ENCODE measurements at regions not wholly inside any gene's neighbourhood (a gene's known extent, or its start where the extent isn't known, plus 50 kb on each side); places are given as distances from the start of the nearest gene placed in this dataset.
"Not testable (repeated sequence)": the region's sequence is repeated elsewhere in the genome, so short reads cannot be mapped to it uniquely, and the experiment has no call there.

DNA sequence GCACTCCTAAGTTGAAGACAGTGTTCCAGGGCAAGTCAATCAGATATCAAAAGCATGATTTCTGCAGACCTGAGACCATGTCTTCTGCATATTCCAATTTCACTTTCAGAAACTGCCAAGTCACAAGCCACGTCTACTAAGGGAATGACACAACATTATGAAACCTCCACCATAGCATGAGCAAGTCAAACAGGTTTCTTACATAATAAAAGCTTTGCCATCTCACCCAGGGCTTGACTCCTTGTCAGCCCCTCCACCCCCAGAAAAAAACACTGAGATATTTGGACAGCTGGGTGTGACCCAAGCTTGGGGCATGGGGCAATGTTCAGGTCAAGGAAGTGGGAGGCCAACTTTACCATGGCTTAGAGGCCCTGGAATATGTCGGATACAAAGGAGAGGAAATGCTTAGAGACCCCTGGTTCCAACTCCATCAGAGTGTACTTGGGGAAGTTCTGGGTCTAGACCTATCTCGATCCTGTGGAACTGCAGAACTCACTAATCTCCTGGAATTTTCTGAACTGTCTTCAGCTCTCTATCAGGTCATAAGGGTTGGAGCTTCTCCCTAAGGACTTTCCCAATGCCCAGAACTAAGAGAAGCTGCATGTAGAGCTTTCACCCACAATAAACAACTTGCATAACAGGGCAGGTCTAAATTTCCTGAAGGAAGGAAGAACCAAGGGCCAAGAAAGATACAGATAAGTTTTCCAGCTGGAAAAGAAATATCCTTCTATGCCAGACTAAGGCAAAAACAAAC, 80.6 kb upstream of the NAMPT start:
- DNase-seq (no peak), ATAC-seq (no peak)
- H3K27me3 Mint-ChIP-seq: peaks cover 8% of the 10 kb centered on the region
- no peak overlapping the region for H3K4me3 Mint-ChIP-seq
- H3K9me3 ChIP-seq (ENCODE audit: control insufficient read depth, low read length, poor library complexity, severe bottlenecking): no peaks in the 10 kb centered on the region
- H3K4me1 Mint-ChIP-seq: no peaks in the 10 kb centered on the region
- H3K27ac Mint-ChIP-seq: no peak overlapping the region
- H3K36me3 Mint-ChIP-seq (ENCODE audit: low read depth): no peaks in the 10 kb centered on the region

DNA sequence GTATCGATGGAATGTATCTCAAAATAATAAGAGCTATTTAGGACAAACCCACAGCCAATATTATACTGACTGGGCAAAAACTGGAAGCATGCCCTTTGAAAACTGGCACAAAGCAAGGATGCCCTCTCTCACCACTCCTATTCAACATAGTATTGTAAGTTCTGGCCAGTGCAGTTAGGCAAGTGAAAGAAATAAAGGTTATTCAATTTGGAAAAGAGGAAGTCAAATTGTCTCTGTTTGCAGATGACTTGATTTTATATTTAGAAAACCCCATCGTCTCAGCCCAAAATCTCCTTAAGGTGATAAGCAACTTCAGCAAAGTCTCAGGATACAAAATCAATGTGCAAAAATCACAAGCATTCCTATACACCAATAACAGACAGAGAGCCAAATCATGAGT, 77.7 kb upstream of the NAMPT start:
- DNase-seq; H3K27ac Mint-ChIP-seq; H3K4me3 Mint-ChIP-seq; H3K27me3 Mint-ChIP-seq; H3K4me1 Mint-ChIP-seq; H3K36me3 Mint-ChIP-seq (ENCODE audit: low read depth); H3K9me3 ChIP-seq (ENCODE audit: control insufficient read depth, low read length, poor library complexity, severe bottlenecking); ATAC-seq: not testable (repeated sequence)

- H3K4me1 Mint-ChIP-seq: no peaks in the 10 kb centered on the region
- ATAC-seq (no peak), DNase-seq (no peak)
- H3K27me3 Mint-ChIP-seq: peaks cover 13% of the 10 kb centered on the region
- no peak overlapping the region for H3K4me3 Mint-ChIP-seq
- H3K27ac Mint-ChIP-seq: no peak overlapping the region
- no peaks in the 10 kb centered on the region for H3K9me3 ChIP-seq (ENCODE audit: control insufficient read depth, low read length, poor library complexity, severe bottlenecking)
- no peaks in the 10 kb centered on the region for H3K36me3 Mint-ChIP-seq (ENCODE audit: low read depth)
Observed at GRCh38 chr7:106358103-106358663, 73.4 kb upstream of the NAMPT start.

DNA sequence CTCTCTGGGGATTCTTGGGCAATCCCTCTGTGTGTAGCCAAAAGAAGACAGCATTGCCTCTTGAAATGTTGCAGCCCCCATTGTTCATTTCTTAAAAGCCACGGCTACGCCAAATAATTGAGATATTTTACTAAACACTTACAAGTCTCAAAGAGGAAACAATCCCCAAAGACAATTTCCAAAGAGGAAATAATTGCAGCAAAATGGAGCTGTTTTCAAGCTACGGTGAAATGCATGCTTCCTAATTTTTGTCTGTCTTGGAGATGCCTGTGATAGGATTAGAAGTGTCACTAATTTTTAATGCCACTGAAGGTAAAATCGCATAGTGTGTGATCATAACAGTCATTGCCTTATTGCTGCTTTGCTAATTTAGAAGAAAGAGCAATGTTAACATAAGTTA, 72.9 kb upstream of the NAMPT start:
- Mint-ChIP-seq H3K27me3 (peaks cover 13% of the 10 kb centered on the region), H3K27ac (no peak overlapping the region), H3K4me3 (no peak overlapping the region), H3K36me3 (ENCODE audit: low read depth) (no peaks in the 10 kb centered on the region), H3K4me1 (no peaks in the 10 kb centered on the region)
- DNase-seq (no peak), ATAC-seq (no peak)
- no peaks in the 10 kb centered on the region for H3K9me3 ChIP-seq (ENCODE audit: control insufficient read depth, low read length, poor library complexity, severe bottlenecking)

DNA sequence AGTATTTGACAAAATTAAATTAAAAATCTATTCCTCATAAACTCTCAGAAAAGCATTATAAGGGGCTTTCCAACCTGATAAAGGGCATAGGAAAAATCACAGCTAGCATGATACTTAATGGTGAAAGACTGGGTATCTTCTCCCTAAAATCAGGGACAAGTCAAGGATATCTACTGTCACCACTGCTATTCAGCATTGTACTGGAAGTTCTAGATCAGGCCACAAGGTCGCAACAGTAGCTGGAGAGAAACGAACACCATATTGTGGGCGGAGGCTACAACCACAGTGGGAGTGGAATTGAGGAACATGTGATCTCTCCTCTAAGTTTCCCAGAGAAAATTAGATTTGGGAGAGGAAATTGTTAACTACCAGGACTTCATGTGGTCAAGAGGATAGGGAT, 70.0 kb upstream of the NAMPT start:
- H3K9me3 ChIP-seq (ENCODE audit: control insufficient read depth, low read length, poor library complexity, severe bottlenecking): no peaks in the 10 kb centered on the region
- peaks cover 5% of the 10 kb centered on the region for H3K27me3 Mint-ChIP-seq
- H3K4me1 Mint-ChIP-seq: no peaks in the 10 kb centered on the region
- no peak for DNase-seq
- no peak overlapping the region for H3K4me3 Mint-ChIP-seq
- no peak for ATAC-seq
- H3K36me3 Mint-ChIP-seq (ENCODE audit: low read depth): no peaks in the 10 kb centered on the region
- H3K27ac Mint-ChIP-seq: no peak overlapping the region

GRCh38 chr7:106353944-106354343, 69.2 kb upstream of the NAMPT start:
- H3K27me3 Mint-ChIP-seq: peaks cover 5% of the 10 kb centered on the region
- no peak for DNase-seq
- ATAC-seq: no peak
- H3K4me1 Mint-ChIP-seq: no peaks in the 10 kb centered on the region
- H3K4me3 Mint-ChIP-seq: no peak overlapping the region
- H3K27ac Mint-ChIP-seq: no peak overlapping the region
- H3K36me3 Mint-ChIP-seq (ENCODE audit: low read depth): no peaks in the 10 kb centered on the region
- no peaks in the 10 kb centered on the region for H3K9me3 ChIP-seq (ENCODE audit: control insufficient read depth, low read length, poor library complexity, severe bottlenecking)

DNA sequence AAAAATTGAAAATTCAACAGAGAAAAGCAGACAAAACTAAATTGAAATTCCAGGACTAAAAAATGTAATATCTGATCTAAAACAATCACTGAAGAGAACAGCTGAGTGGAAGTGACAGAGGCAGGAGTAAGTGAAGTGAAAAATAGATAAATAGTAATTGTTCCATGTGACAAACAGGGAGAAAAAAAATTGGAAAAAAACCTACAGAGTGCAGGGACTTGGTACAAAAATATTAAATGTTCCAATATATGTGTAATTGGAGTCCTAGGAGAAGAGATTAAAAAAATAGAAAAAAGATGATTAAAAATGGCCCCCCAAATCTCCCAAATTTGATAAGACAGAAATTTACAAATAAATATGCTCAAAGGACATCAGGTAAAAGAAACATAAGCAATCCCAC, 63.4 kb upstream of the NAMPT start:
- Mint-ChIP-seq H3K4me3 (no peak overlapping the region), H3K36me3 (ENCODE audit: low read depth) (peaks cover 3% of the 10 kb centered on the region), H3K27me3 (no peaks in the 10 kb centered on the region), H3K27ac (peak overlapping the region; percentile 78), H3K4me1 (peaks cover 16% of the 10 kb centered on the region)
- no peak for ATAC-seq
- DNase-seq: no peak
- H3K9me3 ChIP-seq (ENCODE audit: control insufficient read depth, low read length, poor library complexity, severe bottlenecking): no peaks in the 10 kb centered on the region

DNA sequence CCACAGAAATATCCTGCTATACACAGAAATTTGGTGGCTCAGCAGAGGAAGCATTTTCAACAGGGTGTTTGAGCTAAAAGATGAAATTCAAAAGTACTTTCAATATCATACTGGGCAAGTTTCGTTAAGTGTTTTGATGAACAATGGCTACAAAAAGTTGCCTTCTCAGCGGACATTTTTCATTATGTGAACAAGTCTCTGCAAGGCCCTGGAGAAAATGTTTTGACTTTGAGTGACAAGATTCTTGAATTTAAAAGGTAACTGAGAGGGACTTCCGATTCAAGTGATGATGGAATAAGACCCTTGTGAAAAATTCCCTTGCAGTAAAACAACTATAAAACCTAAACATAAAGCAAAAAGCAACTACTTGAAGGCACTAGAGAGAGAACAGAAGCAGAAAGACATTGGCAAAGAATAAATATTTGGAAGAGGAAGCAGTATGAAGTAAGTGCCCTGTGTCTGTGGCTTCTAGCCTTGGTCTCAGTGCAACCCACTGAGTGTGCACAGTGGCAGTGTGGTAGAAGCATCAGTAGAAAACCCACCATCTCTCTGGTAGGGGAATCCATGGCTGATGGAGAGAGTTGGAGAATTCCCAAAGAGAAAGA, 62.5 kb upstream of the NAMPT start:
- Mint-ChIP-seq H3K27me3 (no peaks in the 10 kb centered on the region), H3K36me3 (ENCODE audit: low read depth) (peaks cover 3% of the 10 kb centered on the region), H3K4me3 (no peak overlapping the region), H3K4me1 (peaks cover 16% of the 10 kb centered on the region), H3K27ac (peak overlapping the region; percentile 78)
- peak; percentile 3 for ATAC-seq
- H3K9me3 ChIP-seq (ENCODE audit: control insufficient read depth, low read length, poor library complexity, severe bottlenecking): no peaks in the 10 kb centered on the region
- no peak for DNase-seq

- ATAC-seq (peak; percentile 93), DNase-seq (peak in 1 of 3 donors; percentile 16)
- Mint-ChIP-seq H3K4me1 (peaks cover 16% of the 10 kb centered on the region), H3K27ac (peak overlapping the region; percentile 90), H3K27me3 (no peaks in the 10 kb centered on the region), H3K4me3 (peak overlapping the region; percentile 13), H3K36me3 (ENCODE audit: low read depth) (peaks cover 4% of the 10 kb centered on the region)
- H3K9me3 ChIP-seq (ENCODE audit: control insufficient read depth, low read length, poor library complexity, severe bottlenecking): peaks cover 4% of the 10 kb centered on the region
Observed at GRCh38 chr7:106346678-106347217, 62.0 kb upstream of the NAMPT start.

DNA sequence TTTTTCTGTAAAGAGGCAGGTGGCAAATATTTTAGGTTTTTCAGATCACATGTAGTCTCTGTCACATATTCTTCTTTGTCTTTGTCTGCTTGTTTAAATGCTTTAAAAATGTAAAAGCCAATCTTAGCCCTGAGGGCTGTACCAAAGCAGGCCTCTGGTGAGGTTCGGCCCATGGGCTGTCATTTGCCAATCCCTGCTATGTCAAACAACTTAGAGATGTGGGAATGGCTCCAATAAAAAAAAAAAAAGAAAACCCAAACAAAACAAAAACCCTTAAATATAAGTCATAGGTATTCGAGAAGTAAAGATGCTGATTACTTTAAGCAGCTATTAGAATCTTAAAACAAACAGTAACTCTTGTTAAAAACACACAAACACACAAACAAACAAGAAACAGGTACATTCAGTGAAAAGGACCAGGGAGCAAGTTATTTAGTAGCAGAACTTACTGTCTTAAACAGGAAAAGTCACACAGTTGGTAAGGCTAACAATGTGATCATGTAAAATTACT, 61.4 kb upstream of the NAMPT start:
- ATAC-seq (no peak), DNase-seq (no peak)
- peaks cover 5% of the 10 kb centered on the region for H3K9me3 ChIP-seq (ENCODE audit: control insufficient read depth, low read length, poor library complexity, severe bottlenecking)
- Mint-ChIP-seq H3K4me3 (peak overlapping the region; percentile 13), H3K27ac (peak overlapping the region; percentile 90), H3K27me3 (no peaks in the 10 kb centered on the region), H3K4me1 (peaks cover 16% of the 10 kb centered on the region), H3K36me3 (ENCODE audit: low read depth) (peaks cover 6% of the 10 kb centered on the region)

- H3K27me3 Mint-ChIP-seq: no peaks in the 10 kb centered on the region
- peaks cover 16% of the 10 kb centered on the region for H3K4me1 Mint-ChIP-seq
- ATAC-seq: peak; percentile 35
- H3K4me3 Mint-ChIP-seq: peak overlapping the region; percentile 13
- H3K36me3 Mint-ChIP-seq (ENCODE audit: low read depth): peaks cover 6% of the 10 kb centered on the region
- DNase-seq: peak in 1 of 3 donors; percentile 10
- H3K27ac Mint-ChIP-seq: peak overlapping the region; percentile 90
- H3K9me3 ChIP-seq (ENCODE audit: control insufficient read depth, low read length, poor library complexity, severe bottlenecking): peaks cover 5% of the 10 kb centered on the region
Observed at GRCh38 chr7:106345421-106346166, 60.8 kb upstream of the NAMPT start.

GRCh38 chr7:106344861-106345260, 60.1 kb upstream of the NAMPT start:
- Mint-ChIP-seq H3K4me1 (peaks cover 16% of the 10 kb centered on the region), H3K36me3 (ENCODE audit: low read depth) (peaks cover 6% of the 10 kb centered on the region), H3K27ac (peak overlapping the region; percentile 90), H3K4me3 (no peak overlapping the region), H3K27me3 (no peaks in the 10 kb centered on the region)
- peaks cover 5% of the 10 kb centered on the region for H3K9me3 ChIP-seq (ENCODE audit: control insufficient read depth, low read length, poor library complexity, severe bottlenecking)
- no peak for ATAC-seq
- no peak for DNase-seq

DNA sequence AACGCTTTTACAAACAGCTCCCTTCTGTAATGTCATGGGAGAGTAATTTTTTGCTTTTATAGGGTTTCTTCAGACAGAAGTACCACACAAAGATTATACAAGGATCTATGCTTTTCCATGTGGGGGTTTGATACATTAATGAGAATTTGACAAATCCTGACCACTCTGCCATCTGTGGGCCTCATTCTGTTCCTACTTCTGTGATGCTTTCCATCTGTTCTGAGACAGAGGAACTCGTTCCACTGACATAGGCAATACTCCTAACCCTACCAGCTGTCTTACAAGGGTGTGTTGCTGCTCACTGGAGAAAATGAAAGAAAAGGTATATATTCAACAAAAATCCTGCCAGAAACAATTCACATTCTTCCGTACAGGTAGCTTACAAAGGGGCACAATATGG, 59.4 kb upstream of the NAMPT start:
- Mint-ChIP-seq H3K4me3 (no peak overlapping the region), H3K4me1 (peaks cover 16% of the 10 kb centered on the region), H3K27me3 (no peaks in the 10 kb centered on the region), H3K36me3 (ENCODE audit: low read depth) (peaks cover 6% of the 10 kb centered on the region), H3K27ac (no peak overlapping the region)
- ATAC-seq (no peak), DNase-seq (no peak)
- peaks cover 5% of the 10 kb centered on the region for H3K9me3 ChIP-seq (ENCODE audit: control insufficient read depth, low read length, poor library complexity, severe bottlenecking)

Data from T-helper 17 cell (primary cell).